Activated naive CD4-positive, alpha-beta T cell treated with anti-CD3 and anti-CD28 coated beads for 36 hours (primary cell): ENCODE measurements at regions not wholly inside any gene's neighbourhood (a gene's known extent, or its start where the extent isn't known, plus 50 kb on each side); places are given as distances from the start of the nearest gene placed in this dataset.
A peak's percentile ranks its signal among the peaks of the same experiment; 100 is the strongest.

Source experiments
- CTCF ChIA-PET: fragments of 350-600 bp; sonication (Branson Sonifier 250); formaldehyde crosslinking; loops from one replicate; lab custom pipeline; 2021; ENCODE audit warnings: antibody characterized with exemption; lab: Charles Lee
- DNase-seq: peaks from one replicate; pipeline ENCODE4 v3.0.0-alpha.2; 2020
- H3K27ac Mint-ChIP-seq: one replicate; pipeline ENCODE4 v1.8.0; 2021; ENCODE audit warnings: mild to moderate bottlenecking, mixed read lengths
- H3K27me3 Mint-ChIP-seq: one replicate; pipeline ENCODE4 v1.8.0; 2021; ENCODE audit warnings: low read depth, mixed read lengths
- H3K36me3 Mint-ChIP-seq: one replicate; pipeline ENCODE4 v1.8.0; 2021; ENCODE audit warnings: low read depth, mixed read lengths
- H3K4me1 Mint-ChIP-seq: one replicate; pipeline ENCODE4 v1.8.0; 2021; ENCODE audit warnings: low read depth, mixed read lengths
- H3K4me3 Mint-ChIP-seq: one replicate; pipeline ENCODE4 v1.8.0; 2021; ENCODE audit warnings: mild to moderate bottlenecking, moderate library complexity, mixed read lengths
- H3K9me3 Mint-ChIP-seq: one replicate; pipeline ENCODE4 v1.8.0; 2021; ENCODE audit warnings: mixed read lengths
- intact Hi-C: fragments of 100-400 bp; cut with micrococcal nuclease; formaldehyde crosslinking; loops from one replicate; pipeline ENCODE4 v1.15.1; 2023

DNA sequence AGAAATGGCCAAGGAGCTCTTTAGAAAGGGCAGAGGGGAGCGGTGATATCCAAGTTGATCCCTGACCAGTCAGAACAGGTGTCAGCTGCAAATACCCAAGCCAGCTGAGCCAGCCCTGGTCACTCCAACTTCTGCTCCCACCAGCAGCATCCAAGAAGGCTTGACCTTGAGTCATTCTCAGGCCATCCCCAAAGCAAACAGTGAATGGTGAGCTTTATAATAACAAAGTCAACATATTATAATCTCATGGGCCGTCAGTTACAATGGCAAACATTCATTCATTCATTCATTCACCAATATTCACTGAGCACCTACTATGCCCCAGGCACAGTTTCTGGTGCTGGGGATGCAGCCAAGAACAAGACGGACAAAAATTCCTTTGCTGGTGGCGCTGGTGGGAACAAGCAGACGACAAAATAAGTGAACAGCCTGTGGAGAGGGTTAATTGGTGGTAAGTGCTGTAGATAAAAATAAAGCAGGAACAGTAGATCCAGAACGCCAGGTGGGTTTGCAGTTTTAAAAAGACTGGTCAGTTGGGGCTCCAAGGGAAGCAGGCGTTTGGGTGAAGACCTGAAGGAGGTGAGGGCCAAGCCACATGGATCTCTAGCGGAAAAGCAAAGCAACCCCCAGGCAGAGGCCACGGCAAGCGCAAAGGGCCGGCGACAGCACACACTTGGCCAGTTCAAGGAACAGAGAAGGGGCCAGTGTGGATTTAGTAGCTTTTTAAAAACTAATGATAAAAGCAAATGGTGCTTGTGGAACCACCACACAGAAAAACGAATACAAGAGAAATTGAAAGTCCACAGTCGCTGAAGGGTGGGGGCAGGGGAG, 131.8 kb upstream of the PTPN1 start:
- CTCF ChIA-PET, result interaction anchor here (0.6 kb wide), 1 partner anchor 20 kb away, joined by 3 read pairs; no protein-coding TSS in a partner anchor
- H3K36me3 Mint-ChIP-seq, result no peaks in the 10 kb centered on the region
- no peaks in the 10 kb centered on the region for H3K9me3 Mint-ChIP-seq
- no peaks in the 10 kb centered on the region for H3K27me3 Mint-ChIP-seq
- H3K27ac Mint-ChIP-seq, result no peak overlapping the region
- H3K4me3 Mint-ChIP-seq, result no peak overlapping the region
- DNase-seq, result no peak
- intact Hi-C loops, result no loop called here
- H3K4me1 Mint-ChIP-seq, result peaks cover 24% of the 10 kb centered on the region

DNA sequence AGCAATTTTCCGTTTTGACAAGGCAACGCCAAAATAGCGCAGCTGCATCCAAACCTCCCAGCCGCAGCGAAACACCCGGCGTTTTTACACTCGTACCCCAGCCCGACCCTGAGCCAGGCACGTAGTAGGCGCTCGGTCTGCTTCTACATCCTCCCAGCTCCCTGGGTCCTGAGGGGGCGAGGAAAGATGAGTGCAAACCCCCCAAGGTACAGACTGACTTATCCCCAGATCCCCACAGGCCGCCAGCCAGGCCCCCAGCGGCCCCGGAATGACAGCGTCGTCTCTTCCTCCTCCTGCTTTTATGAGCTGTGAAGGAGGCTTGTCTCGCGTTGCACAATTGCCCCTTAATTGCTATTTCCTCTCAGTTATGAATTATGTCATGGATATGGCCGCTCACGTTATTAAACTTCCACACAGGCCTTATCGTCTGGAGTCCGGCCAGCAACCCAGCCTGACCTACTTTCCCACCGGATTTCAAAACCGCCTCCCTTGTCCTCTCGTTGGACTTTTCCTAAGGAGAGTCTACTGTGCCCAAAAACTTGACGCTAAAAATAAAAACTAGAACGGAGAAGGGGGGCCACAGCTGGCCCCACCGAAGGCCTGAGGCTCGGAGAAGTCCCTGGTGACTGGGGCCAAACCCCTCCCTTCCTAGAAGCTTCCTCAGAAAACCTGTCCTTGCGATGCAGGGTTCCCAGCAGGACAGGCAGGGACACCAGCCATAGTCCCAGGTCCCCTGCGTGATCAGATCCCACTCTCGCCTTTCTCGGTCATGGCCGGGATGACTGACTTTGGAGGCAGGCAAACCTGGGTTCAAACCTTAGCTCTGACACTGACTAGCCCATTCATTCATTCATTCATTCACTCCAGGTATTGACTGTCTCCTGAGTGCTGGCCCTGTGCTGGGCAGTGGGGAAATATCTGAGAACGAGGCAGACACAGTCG, 130.9 kb upstream of the PTPN1 start:
- no peak for DNase-seq
- CTCF ChIA-PET, result interaction anchor here (0.6 kb wide), 1 partner anchor 323 kb away, joined by 3 read pairs; no protein-coding TSS in a partner anchor
- no peaks in the 10 kb centered on the region for H3K27me3 Mint-ChIP-seq
- no peak overlapping the region for H3K27ac Mint-ChIP-seq
- H3K4me3 Mint-ChIP-seq, result no peak overlapping the region
- no peaks in the 10 kb centered on the region for H3K36me3 Mint-ChIP-seq
- no peaks in the 10 kb centered on the region for H3K9me3 Mint-ChIP-seq
- peaks cover 25% of the 10 kb centered on the region for H3K4me1 Mint-ChIP-seq
- intact Hi-C loops, result no loop called here

DNA sequence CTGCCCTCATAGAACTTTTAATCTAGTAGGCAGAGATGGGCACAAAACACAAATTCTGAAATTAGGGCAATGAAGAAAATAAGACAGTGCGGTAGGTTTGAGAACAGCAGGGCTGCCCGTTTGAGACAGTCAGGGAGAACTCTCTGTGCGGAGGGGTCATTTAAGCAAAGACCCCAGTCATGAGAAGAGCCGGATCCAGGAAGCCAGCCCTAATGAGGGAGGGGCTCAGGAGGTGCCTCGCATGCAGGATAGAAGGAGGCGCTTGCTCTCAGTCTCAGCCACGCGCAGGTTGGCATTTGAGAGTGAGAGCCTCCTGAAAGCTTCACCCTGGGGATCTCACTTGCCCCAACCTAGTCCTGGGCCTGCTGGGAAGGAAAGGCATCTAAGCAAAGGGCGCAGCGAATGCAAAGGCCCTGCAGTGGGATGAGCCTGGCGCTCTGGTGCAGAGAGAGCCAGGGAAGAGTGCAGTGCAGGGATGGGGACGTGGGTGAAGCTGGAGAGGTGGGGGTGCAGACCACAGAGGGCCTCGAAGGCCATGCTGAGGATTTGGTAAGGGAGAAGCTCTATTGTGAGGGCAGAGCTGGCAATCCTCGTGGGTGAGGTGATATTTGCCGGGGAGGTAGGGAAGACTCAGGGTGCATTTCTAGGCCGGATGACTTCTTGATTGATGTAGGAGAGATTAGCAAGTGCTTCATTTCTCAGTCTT, 130.0 kb upstream of the PTPN1 start:
- CTCF ChIA-PET, result no interaction called here
- no peak overlapping the region for H3K4me3 Mint-ChIP-seq
- no peak for DNase-seq

DNA sequence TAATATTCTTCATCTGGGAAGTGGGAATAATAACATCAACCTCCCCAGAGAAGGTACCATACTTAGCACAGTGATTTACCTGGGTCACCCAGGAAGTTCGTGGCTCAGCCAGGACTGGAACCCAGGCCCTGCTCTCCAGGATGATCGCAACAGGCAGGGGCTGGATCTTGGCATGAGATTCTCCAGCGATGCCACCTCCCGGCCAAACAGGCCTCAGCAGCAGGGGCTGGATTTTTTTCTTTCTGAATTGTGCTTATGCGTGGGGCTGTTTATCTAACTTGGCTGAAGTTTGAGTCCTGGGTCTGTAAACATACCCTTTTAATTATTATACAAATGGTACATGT, 129.5 kb upstream of the PTPN1 start:
- CTCF ChIA-PET, result no interaction called here
- no peaks in the 10 kb centered on the region for H3K36me3 Mint-ChIP-seq
- no peak overlapping the region for H3K27ac Mint-ChIP-seq
- DNase-seq, result no peak
- no peak overlapping the region for H3K4me3 Mint-ChIP-seq
- no peaks in the 10 kb centered on the region for H3K27me3 Mint-ChIP-seq
- H3K9me3 Mint-ChIP-seq, result no peaks in the 10 kb centered on the region
- intact Hi-C loops, result no loop called here
- H3K4me1 Mint-ChIP-seq, result peaks cover 35% of the 10 kb centered on the region

More for the DNA sequence above, 130.0 kb upstream of the PTPN1 start:
- intact Hi-C loops, result no loop called here
- no peaks in the 10 kb centered on the region for H3K9me3 Mint-ChIP-seq
- H3K27ac Mint-ChIP-seq, result no peak overlapping the region
- H3K36me3 Mint-ChIP-seq, result no peaks in the 10 kb centered on the region
- peaks cover 31% of the 10 kb centered on the region for H3K4me1 Mint-ChIP-seq
- H3K27me3 Mint-ChIP-seq, result no peaks in the 10 kb centered on the region

DNA sequence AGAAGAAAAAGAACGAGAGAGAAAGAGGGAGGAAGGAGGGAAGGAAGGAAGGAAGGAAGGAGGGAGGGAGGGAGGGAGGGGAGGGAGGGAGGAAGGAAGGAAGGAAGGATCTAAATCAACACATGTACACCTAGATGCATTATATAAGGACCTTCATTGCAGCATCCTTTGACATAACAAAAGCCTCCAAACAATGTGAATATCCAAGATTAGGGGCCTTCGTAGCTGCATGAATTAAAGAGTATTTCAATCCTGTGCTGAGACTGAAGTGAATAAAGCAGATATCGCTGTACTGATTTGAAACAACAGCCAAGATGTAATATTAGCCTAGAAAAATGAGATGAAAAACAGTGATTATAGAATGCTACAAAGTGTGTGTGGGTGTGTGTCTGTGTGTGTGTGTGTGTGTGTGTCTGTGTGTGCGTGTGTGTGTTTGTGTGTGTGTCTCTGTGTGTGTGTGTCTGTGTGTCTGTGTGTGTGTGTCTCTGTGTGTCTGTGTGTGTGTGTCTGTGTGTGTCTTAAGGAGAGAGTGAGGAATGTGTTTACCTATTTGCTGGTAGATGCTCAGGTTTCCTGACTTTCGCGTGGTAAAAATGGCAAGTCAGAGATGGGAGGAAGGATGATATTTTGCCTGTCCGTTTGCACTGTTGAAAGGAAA, 129.0 kb upstream of the PTPN1 start:
- H3K4me1 Mint-ChIP-seq, result peaks cover 41% of the 10 kb centered on the region
- intact Hi-C loops, result no loop called here
- H3K27ac Mint-ChIP-seq, result no peak overlapping the region

DNA sequence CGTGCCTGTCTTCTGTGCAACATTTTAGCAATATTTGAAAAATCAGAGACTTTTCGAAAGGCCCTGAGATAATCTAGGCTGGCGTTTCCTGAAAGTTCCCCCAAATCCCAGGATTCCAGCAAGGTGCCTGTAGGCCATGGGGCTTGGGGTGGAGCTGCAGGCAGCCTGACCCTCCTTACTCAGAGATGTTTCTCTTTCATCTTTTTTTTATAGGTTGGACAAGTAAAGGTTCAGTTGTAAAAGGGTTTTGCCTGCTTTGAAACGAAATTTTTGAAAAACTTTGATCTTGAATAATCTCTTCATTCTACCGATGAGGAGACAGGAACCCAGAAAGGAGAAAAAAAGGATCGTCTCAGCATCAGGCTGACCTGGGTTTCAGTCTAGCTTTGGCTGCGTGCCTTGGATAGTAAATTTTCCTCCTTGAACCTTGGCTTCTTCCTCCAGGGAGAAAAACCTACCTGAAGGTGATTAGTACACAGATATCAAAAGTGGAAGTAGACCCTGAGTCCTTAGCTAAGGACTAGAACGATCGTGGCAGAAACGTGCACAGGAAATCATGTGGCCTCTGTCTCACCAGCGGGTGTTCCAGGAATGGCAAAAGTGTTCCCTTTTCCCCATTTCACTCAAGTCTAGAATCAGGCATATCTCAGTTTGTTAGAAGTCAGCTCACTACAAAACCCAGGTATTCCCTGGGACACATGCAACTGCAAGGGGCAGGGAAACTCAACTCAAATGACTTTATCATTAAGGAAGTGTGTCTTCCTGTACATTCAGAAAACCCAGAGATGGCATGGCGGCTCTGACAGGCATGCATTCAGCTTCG, 128.2 kb upstream of the PTPN1 start:
- peaks cover 46% of the 10 kb centered on the region for H3K4me1 Mint-ChIP-seq
- no peaks in the 10 kb centered on the region for H3K36me3 Mint-ChIP-seq
- DNase-seq, result peak; percentile 55
- no peaks in the 10 kb centered on the region for H3K9me3 Mint-ChIP-seq
- no peaks in the 10 kb centered on the region for H3K27me3 Mint-ChIP-seq
- H3K27ac Mint-ChIP-seq, result peak overlapping the region; percentile 75
- H3K4me3 Mint-ChIP-seq, result peak overlapping the region; percentile 34
- intact Hi-C loops, result loop anchor here (1.0 to 2.0 kb wide), 2 partner anchors 44 to 191 kb away; partner anchors contain the start of gene CEBPB
- CTCF ChIA-PET, result interaction anchor here (1.6 kb wide), 1 partner anchor 42 kb away, joined by 3 read pairs; no protein-coding TSS in a partner anchor

More for the DNA sequence above, 129.0 kb upstream of the PTPN1 start:
- DNase-seq, result no peak
- Mint-ChIP-seq H3K36me3 (no peaks in the 10 kb centered on the region), H3K4me3 (no peak overlapping the region), H3K9me3 (no peaks in the 10 kb centered on the region), H3K27me3 (no peaks in the 10 kb centered on the region)
- CTCF ChIA-PET, result interaction anchor here (1.6 kb wide), 1 partner anchor 41 kb away, joined by 3 read pairs; no protein-coding TSS in a partner anchor

DNA sequence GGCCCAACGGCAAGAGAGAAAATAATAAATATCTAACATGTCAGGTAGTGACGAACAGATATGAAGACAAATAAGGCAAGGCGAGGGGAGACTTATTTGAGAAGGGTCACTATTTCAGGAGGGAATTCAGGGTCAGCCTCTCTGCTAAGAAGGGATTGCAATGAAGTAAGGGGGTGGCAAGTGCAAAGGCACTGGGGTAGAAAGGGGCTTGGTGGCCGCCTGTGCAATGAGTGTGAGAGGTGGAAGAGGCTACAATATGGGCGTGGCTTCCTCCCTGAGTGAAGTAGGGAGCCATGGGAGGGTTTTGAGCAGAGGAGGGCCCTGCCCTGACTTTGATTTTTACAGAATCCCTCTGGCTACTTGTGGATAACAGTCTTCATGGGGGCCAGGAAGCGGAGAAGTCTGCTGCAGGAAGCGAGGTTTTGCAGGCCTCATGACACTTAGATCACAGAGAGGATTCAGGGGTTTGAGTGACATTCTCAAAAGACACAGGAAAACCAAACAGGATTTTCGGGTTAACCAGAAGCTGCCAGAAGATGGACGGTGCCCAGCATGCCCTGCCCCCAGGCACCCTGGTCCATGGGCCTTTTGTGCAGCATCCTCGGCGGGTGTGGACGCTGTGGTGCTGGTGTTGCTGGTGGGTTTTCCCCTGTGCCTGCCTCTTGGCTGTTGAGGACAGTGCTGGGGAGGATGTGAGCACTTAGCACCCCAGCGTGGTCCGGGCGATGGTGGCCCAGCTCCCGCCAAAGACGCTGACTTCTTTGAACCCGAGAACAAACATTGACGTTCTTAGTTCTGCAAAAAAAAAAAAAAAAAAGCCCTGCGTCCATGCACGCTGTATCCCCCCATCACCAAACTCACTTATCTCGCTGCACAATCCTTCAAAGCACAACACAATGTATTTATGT, 124.2 kb upstream of the PTPN1 start:
- H3K4me1 Mint-ChIP-seq, result peaks cover 57% of the 10 kb centered on the region
- no peaks in the 10 kb centered on the region for H3K9me3 Mint-ChIP-seq
- H3K36me3 Mint-ChIP-seq, result no peaks in the 10 kb centered on the region
- H3K4me3 Mint-ChIP-seq, result no peak overlapping the region
- DNase-seq, result peak; percentile 64
- intact Hi-C loops, result loop anchor here (1.0 kb wide), 1 partner anchor 47 kb away; no protein-coding TSS in a partner anchor
- H3K27ac Mint-ChIP-seq, result peak overlapping the region; percentile 60
- no peaks in the 10 kb centered on the region for H3K27me3 Mint-ChIP-seq
- CTCF ChIA-PET, result interaction anchor here (0.6 kb wide), 1 partner anchor 203 kb away, joined by 3 read pairs; no protein-coding TSS in a partner anchor

DNA sequence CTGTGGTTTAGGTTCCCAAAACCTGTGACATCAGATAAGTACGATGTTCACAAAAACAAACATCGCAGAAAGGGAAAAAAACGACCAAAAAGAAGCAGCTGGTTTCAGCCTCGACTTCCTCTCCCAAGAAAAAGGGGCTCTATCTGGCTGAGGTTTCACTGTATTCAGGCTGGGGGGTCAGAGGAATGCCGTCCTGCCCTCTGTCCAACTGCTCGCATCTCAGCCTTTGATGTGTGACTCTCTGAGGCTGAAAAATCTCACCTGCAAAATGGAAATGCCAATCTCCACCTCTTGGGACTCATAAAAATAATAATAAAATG, 123.6 kb upstream of the PTPN1 start:
- DNase-seq, result no peak
- no peaks in the 10 kb centered on the region for H3K9me3 Mint-ChIP-seq
- no peaks in the 10 kb centered on the region for H3K36me3 Mint-ChIP-seq
- H3K4me1 Mint-ChIP-seq, result peaks cover 51% of the 10 kb centered on the region
- CTCF ChIA-PET, result no interaction called here
- intact Hi-C loops, result loop anchor here (1.0 kb wide), 1 partner anchor 47 kb away; no protein-coding TSS in a partner anchor
- H3K4me3 Mint-ChIP-seq, result no peak overlapping the region
- H3K27me3 Mint-ChIP-seq, result no peaks in the 10 kb centered on the region
- no peak overlapping the region for H3K27ac Mint-ChIP-seq

DNA sequence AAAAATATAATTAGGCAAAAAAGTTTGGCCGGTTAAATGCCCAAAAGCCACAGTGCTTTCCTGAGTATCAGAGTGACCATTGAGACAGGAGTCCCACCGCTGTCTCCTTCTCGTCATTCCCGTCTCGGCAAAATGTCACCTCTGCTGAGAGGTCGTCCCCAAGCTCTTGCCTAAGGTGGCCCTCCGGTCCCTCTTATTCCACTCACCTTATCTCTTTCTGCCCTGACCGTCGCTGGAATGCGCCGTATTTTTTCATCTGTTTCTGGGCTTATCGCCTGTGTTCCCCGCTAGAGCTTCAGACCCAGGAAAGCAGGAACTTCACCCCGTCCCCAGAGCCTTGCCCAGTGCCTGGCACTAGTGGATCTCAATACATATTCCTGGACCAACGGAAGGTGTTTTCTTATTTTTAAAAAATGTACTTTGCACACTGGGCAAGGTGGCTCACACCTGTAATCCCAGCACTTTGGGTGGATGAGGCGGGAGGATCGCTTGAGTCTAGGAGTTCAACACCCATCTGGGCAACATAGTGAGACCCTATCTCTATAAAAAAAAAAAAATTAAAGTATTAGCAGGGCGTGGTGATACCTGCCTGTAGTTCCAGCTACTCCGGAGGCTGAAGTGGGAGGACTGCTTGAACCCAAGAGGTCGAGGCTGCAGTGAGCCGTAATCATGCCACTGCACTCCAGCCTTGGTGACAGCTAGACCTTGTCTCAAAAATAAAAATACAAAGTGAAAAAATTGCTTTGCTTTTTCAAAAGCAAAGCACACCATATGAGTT, 122.8 kb upstream of the PTPN1 start:
- Mint-ChIP-seq H3K27me3 (no peaks in the 10 kb centered on the region), H3K27ac (no peak overlapping the region), H3K4me1 (peaks cover 46% of the 10 kb centered on the region), H3K4me3 (no peak overlapping the region), H3K36me3 (no peaks in the 10 kb centered on the region), H3K9me3 (no peaks in the 10 kb centered on the region)
- no peak for DNase-seq
- CTCF ChIA-PET, result no interaction called here
- intact Hi-C loops, result no loop called here

DNA sequence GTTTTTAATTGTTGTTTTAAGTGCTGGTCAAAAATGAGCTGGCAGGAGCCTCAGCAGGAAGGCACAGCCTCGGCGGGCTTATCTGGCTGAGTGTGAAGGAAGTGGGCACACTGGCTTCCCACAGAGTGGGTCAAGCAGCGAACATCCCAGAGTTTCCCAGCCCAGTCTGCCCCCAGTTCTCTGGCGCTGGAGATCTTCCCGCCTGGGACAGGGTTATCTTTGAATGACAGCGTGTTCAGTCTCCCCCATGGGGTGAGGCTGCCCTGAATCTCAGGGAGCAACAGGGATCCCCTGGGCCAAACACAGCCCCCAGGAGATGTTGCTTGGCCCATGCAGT, 122.2 kb upstream of the PTPN1 start:
- intact Hi-C loops, result no loop called here
- DNase-seq, result no peak
- no peaks in the 10 kb centered on the region for H3K27me3 Mint-ChIP-seq
- H3K9me3 Mint-ChIP-seq, result no peaks in the 10 kb centered on the region
- H3K4me1 Mint-ChIP-seq, result peaks cover 40% of the 10 kb centered on the region
- CTCF ChIA-PET, result no interaction called here
- no peak overlapping the region for H3K4me3 Mint-ChIP-seq
- H3K36me3 Mint-ChIP-seq, result no peaks in the 10 kb centered on the region
- H3K27ac Mint-ChIP-seq, result no peak overlapping the region
